HepG2 (cell line): ENCODE measurements at regions not wholly inside any gene's neighbourhood (a gene's known extent, or its start where the extent isn't known, plus 50 kb on each side); places are given as distances from the start of the nearest gene placed in this dataset.

Experiments
- ATAC-seq: fragments of 200-7000 bp; cut with Tn5 transposase; 3 replicates; pipeline ENCODE4 v1.9.1; 2020; ENCODE audit warnings: mild to moderate bottlenecking, moderate library complexity
- BruUV-seq: library from RNA; stranded (reverse); fragments of 400-500 nt; replicated peaks from 2 replicates; lab custom pipeline; 2021; lab: Mats Ljungman, UMichigan
- CTCF ChIA-PET: fragments of 300-600 bp; formaldehyde crosslinking; extraction: SDS; loops from one replicate; lab custom pipeline; 2021; ENCODE audit warnings: low total read pairs, inconsistent platforms, low intra/inter-chr PET ratio; lab: Yijun Ruan, JAX
- POLR2A ChIA-PET: fragments of 350-600 bp; sonication (Branson Sonifier 250); formaldehyde crosslinking; loops from one replicate; lab custom pipeline; 2020; ENCODE audit warnings: antibody characterized with exemption, inconsistent platforms; lab: Yijun Ruan, JAX
- DNase-seq: peaks from one replicate; pipeline ENCODE4 v3.0.0-alpha.2; 2015; ENCODE audit warnings: low spot score
- FAIRE-seq: peaks from 3 replicates; lab custom pipeline; 2011; peaks lifted over from hg19 to GRCh38; lab: Jason Lieb, UNC
- H2AFZ ChIP-seq: one replicate; pipeline ENCODE4 v1.6.1; 2011; ENCODE audit warnings: low read length, inconsistent platforms
- H3K27ac ChIP-seq: fragments of 300-600 bp; 3 replicates; pipeline ENCODE4 v1.8.0; 2011; ENCODE audit warnings: mixed run types, mild to moderate bottlenecking, mixed read lengths, low read length, inconsistent platforms; ENCODE audit not compliant: insufficient read depth; ENCODE audit errors: extremely low read length
- H3K27me3 ChIP-seq, 2 experiments: fragments of 200-600 bp in 1 of 2; 2 replicates in 1 of 2; 3 replicates in 1 of 2; pipeline versions ENCODE4 v1.6.0 to v1.8.0; 2011; ENCODE audit warnings: low read length in 2 of 2, mild to moderate bottlenecking in 2 of 2, moderate library complexity in 2 of 2, inconsistent platforms in 1 of 2; ENCODE audit not compliant: insufficient read depth in 2 of 2, control insufficient read depth in 1 of 2
- H3K36me3 ChIP-seq, 2 experiments: fragments of 200-600 bp in 1 of 2; replicated peaks in 1 of 2; 2 replicates in 1 of 2; 3 replicates in 1 of 2; pipeline versions ENCODE4 v1.5.1 to v1.8.0; 2011; ENCODE audit warnings: low read length in 2 of 2, inconsistent platforms in 1 of 2; ENCODE audit not compliant: insufficient read depth in 2 of 2, control insufficient read depth in 1 of 2
- H3K4me1 ChIP-seq: 2 replicates; pipeline ENCODE4 v1.5.1; 2012; ENCODE audit warnings: low read length, inconsistent platforms; ENCODE audit not compliant: insufficient read depth
- H3K4me2 ChIP-seq: 2 replicates; pipeline ENCODE4 v1.6.0; 2011; ENCODE audit warnings: low read depth, low read length, inconsistent platforms
- H3K4me3 ChIP-seq, 3 experiments: fragments of 200-600 bp in 1 of 3; sonication (generic), shearing (Covaris generic) in 1 of 3; replicated peaks in 1 of 3; 2 replicates each; pipeline ENCODE4 v1.5.1; 2011 to 2016; ENCODE audit warnings: low read length in 3 of 3, inconsistent platforms in 2 of 3, low read depth in 2 of 3, mild to moderate bottlenecking in 2 of 3, control low read depth in 1 of 3, mixed read lengths in 1 of 3; ENCODE audit not compliant: insufficient read depth in 1 of 3
- H3K79me2 ChIP-seq: one replicate; pipeline ENCODE4 v1.6.1; 2011; ENCODE audit warnings: low read length, inconsistent platforms; ENCODE audit not compliant: insufficient read depth
- H3K9ac ChIP-seq: 2 replicates; pipeline ENCODE4 v1.6.0; 2011; ENCODE audit warnings: mild to moderate bottlenecking, low read depth, low read length, inconsistent platforms; ENCODE audit not compliant: insufficient read depth
- H3K9me3 ChIP-seq: 2 replicates; pipeline ENCODE4 v1.5.1; 2012; ENCODE audit warnings: mild to moderate bottlenecking, low read length
- H4K20me1 ChIP-seq: 2 replicates; pipeline ENCODE4 v1.6.0; 2011; ENCODE audit warnings: inconsistent platforms, mild to moderate bottlenecking, low read length, moderate library complexity; ENCODE audit not compliant: insufficient read depth
- CTCF ChIP-seq: sonication (generic); formaldehyde crosslinking; IDR thresholded peaks from 2 replicates; pipeline ENCODE4 v1.5.0; 2020; ENCODE audit warnings: mild to moderate bottlenecking, missing genetic modification reagents, moderate library complexity
- ELF1 ChIP-seq: sonication (generic); formaldehyde crosslinking; IDR thresholded peaks from 2 replicates; pipeline ENCODE4 v1.4.0; 2020; ENCODE audit warnings: missing genetic modification reagents
- HDAC1 ChIP-seq: sonication (generic); formaldehyde crosslinking; IDR thresholded peaks from 2 replicates; pipeline ENCODE4 v1.5.1; 2020; ENCODE audit warnings: mild to moderate bottlenecking, missing genetic modification reagents
- HHEX ChIP-seq: IDR thresholded peaks from 2 replicates; pipeline ENCODE4 v1.6.1; 2016; ENCODE audit warnings: control low read depth
- SP5 ChIP-seq: IDR thresholded peaks from 2 replicates; pipeline ENCODE4 v1.6.1; 2016; ENCODE audit warnings: low read depth, borderline replicate concordance
- ZNF234 ChIP-seq: sonication (generic); formaldehyde crosslinking; conservative IDR thresholded peaks from 2 replicates; pipeline ENCODE4 v1.5.1; 2020; ENCODE audit warnings: mild to moderate bottlenecking, missing genetic modification reagents
- ZNF558 ChIP-seq: sonication (generic); formaldehyde crosslinking; IDR thresholded peaks from 2 replicates; pipeline ENCODE4 v1.9.0; 2022; ENCODE audit warnings: mild to moderate bottlenecking, missing genetic modification reagents, borderline replicate concordance
- ZNF605 ChIP-seq: sonication (generic); formaldehyde crosslinking; IDR thresholded peaks from 2 replicates; pipeline ENCODE4 v1.8.0; 2022; ENCODE audit warnings: mild to moderate bottlenecking, missing genetic modification reagents
- ZNF616 ChIP-seq: sonication (generic); formaldehyde crosslinking; IDR thresholded peaks from 2 replicates; pipeline ENCODE4 v1.5.0; 2020; ENCODE audit warnings: low read depth, mild to moderate bottlenecking, missing genetic modification reagents
- ZNF782 ChIP-seq: sonication (generic); formaldehyde crosslinking; IDR thresholded peaks from 2 replicates; pipeline ENCODE4 v1.4.0; 2020; ENCODE audit warnings: missing genetic modification reagents, mild to moderate bottlenecking, borderline replicate concordance
- ZNF841 ChIP-seq: sonication (generic); formaldehyde crosslinking; IDR thresholded peaks from 2 replicates; pipeline ENCODE4 v1.8.1; 2023; ENCODE audit warnings: missing genetic modification reagents, borderline replicate concordance
- WGBS: methylation state at CpG from one replicate; pipeline ENCODE4 v1.1.6; 2017; ENCODE audit warnings: low lambda C conversion rate; 5-methylcytosine and 5-hydroxymethylcytosine counted together
- in situ Hi-C: cut with HindIII; loops from 2 replicates; pipeline ENCODE4 v1.10.0; 2017; ENCODE audit warnings: low pct_unique_long_range_greater_than_20kb; ENCODE audit not compliant: extremely low pct_ligation_motif_present
- intact Hi-C: fragments of 100-400 bp; cut with micrococcal nuclease; formaldehyde crosslinking; loops from one replicate; pipeline ENCODE4 v1.10.0; 2022; ENCODE audit not compliant: unreplicated experiment
- TF ChIP-seq, protein P1 (sequence below), 2 experiments: IDR thresholded peaks; 2 replicates each; pipeline ENCODE4 v1.6.1; 2011 to 2012; ENCODE audit warnings: low read length in 2 of 2, borderline replicate concordance in 1 of 2, low read depth in 1 of 2, mild to moderate bottlenecking in 1 of 2, moderate library complexity in 1 of 2
- TF ChIP-seq, protein P2 (sequence below): IDR thresholded peaks from 2 replicates; pipeline ENCODE4 v1.6.1; 2016; ENCODE audit warnings: mild to moderate bottlenecking

DNA sequence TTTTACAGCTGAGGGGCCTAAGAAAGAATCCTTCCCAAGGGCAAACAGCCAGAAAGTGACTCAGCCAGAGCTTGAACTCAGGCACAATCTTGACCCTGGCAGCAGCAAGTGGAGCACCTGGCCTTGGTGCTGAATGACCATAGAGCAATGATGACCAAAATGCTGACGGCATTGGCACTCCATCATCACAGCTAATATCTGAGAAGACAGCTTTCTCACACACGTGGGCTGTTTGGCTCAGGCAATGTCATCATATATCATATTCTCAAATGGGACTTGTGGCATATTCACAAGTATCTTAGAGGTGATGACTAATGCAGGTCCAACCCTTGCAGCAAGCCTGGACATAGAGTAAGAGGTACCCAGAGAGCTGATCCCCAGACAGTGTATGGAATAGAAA lies 443.9 kb upstream of the MYT1L start:
- intact Hi-C loops = no loop called here
- ChIA-PET CTCF (no interaction called here), POLR2A (no interaction called here)
- Histone ChIP-seq H3K79me2 (no peaks in the 10 kb centered on the region), H3K36me3 (no peaks in the 10 kb centered on the region), H3K9me3 (no peaks in the 10 kb centered on the region), H3K27ac (no peak overlapping the region), H3K4me1 (no peaks in the 10 kb centered on the region), H3K27me3 (peaks cover 0 to 14% of the 10 kb centered on the region in 2 experiments; a peak in 3 of 5 replicates), H2AFZ (no peak overlapping the region), H3K9ac (no peak overlapping the region), H3K4me3 (no peak overlapping the region), H3K4me2 (no peak overlapping the region), H4K20me1 (no peaks in the 10 kb centered on the region)
- ATAC-seq (no peak), DNase-seq (no peak), FAIRE-seq (no peak)
- no peak for TF ChIP-seq ELF1 (CRISPR knock-in tag)
- TF ChIP-seq, protein P1, sequence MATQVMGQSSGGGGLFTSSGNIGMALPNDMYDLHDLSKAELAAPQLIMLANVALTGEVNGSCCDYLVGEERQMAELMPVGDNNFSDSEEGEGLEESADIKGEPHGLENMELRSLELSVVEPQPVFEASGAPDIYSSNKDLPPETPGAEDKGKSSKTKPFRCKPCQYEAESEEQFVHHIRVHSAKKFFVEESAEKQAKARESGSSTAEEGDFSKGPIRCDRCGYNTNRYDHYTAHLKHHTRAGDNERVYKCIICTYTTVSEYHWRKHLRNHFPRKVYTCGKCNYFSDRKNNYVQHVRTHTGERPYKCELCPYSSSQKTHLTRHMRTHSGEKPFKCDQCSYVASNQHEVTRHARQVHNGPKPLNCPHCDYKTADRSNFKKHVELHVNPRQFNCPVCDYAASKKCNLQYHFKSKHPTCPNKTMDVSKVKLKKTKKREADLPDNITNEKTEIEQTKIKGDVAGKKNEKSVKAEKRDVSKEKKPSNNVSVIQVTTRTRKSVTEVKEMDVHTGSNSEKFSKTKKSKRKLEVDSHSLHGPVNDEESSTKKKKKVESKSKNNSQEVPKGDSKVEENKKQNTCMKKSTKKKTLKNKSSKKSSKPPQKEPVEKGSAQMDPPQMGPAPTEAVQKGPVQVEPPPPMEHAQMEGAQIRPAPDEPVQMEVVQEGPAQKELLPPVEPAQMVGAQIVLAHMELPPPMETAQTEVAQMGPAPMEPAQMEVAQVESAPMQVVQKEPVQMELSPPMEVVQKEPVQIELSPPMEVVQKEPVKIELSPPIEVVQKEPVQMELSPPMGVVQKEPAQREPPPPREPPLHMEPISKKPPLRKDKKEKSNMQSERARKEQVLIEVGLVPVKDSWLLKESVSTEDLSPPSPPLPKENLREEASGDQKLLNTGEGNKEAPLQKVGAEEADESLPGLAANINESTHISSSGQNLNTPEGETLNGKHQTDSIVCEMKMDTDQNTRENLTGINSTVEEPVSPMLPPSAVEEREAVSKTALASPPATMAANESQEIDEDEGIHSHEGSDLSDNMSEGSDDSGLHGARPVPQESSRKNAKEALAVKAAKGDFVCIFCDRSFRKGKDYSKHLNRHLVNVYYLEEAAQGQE (IDR thresholded peaks at IDR 0.05; ENCODE audit: borderline replicate concordance in 1 of 2, low read depth in 1 of 2, low read length in 2 of 2) = peak in 1 of 2 experiments; percentile 25; a peak in 1 of 4 replicates
- no TSS peak for BruUV-seq
- WGBS = 0% methylated on average over 2 of the region's 2 CpGs
- in situ Hi-C loops = no loop called here

GRCh38 chr2:2773692-2774091 lies 442.6 kb upstream of the MYT1L start:
- DNase-seq = no peak
- H3K36me3 ChIP-seq = no peaks in the 10 kb centered on the region
- CTCF ChIA-PET = no interaction called here
- H3K4me1 ChIP-seq = no peaks in the 10 kb centered on the region
- in situ Hi-C loops (no loop called here), intact Hi-C loops (no loop called here)
- H3K4me3 ChIP-seq = no peak overlapping the region
- BruUV-seq = no TSS peak
- no peak overlapping the region for H3K9ac ChIP-seq
- POLR2A ChIA-PET = no interaction called here
- WGBS = 18% methylated on average over 8 of the region's 8 CpGs
- no peak overlapping the region for H3K27ac ChIP-seq
- H3K4me2 ChIP-seq = no peak overlapping the region
- H2AFZ ChIP-seq = no peak overlapping the region
- no peaks in the 10 kb centered on the region for H3K9me3 ChIP-seq
- ATAC-seq = no peak
- H3K27me3 ChIP-seq = peaks cover 0 to 14% of the 10 kb centered on the region in 2 experiments; a peak in 3 of 5 replicates
- no peaks in the 10 kb centered on the region for H4K20me1 ChIP-seq
- no peak for FAIRE-seq
- H3K79me2 ChIP-seq = no peaks in the 10 kb centered on the region
- no peak for TF ChIP-seq HHEX (CRISPR knock-in tag)
- TF ChIP-seq ZNF234 (CRISPR knock-in tag) = no peak
- no peak for TF ChIP-seq ZNF558 (CRISPR knock-in tag)
- TF ChIP-seq, protein P2, sequence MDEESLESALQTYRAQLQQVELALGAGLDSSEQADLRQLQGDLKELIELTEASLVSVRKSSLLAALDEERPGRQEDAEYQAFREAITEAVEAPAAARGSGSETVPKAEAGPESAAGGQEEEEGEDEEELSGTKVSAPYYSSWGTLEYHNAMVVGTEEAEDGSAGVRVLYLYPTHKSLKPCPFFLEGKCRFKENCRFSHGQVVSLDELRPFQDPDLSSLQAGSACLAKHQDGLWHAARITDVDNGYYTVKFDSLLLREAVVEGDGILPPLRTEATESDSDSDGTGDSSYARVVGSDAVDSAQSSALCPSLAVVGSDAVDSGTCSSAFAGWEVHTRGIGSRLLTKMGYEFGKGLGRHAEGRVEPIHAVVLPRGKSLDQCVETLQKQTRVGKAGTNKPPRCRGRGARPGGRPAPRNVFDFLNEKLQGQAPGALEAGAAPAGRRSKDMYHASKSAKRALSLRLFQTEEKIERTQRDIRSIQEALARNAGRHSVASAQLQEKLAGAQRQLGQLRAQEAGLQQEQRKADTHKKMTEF (CRISPR knock-in tag) = no peak
- TF ChIP-seq ZNF782 = no peak
- no peak for TF ChIP-seq CTCF (CRISPR knock-in tag)
- TF ChIP-seq ZNF841 (CRISPR knock-in tag) = no peak
- TF ChIP-seq SP5 = no peak
- no peak for TF ChIP-seq ZNF616 (CRISPR knock-in tag)
- TF ChIP-seq ZNF605 = no peak
- no peak for TF ChIP-seq HDAC1
